ENCODE measurements at regions not wholly inside any gene's neighbourhood (a gene's known extent, or its start where the extent isn't known, plus 50 kb on each side); places are given as distances from the start of the nearest gene placed in this dataset.

- Histone ChIP-seq H3K27me3 (ENCODE audit: insufficient read depth, low read depth, severe bottlenecking) (no peaks in the 10 kb centered on the region), H3K9me3 (ENCODE audit: severe bottlenecking) (no peaks in the 10 kb centered on the region), H3K27ac (no peak overlapping the region), H3K36me3 (no peaks in the 10 kb centered on the region), H3K4me3 (ENCODE audit: low read depth, low read length) (no peak overlapping the region)
- no peak for DNase-seq
- TF ChIP-seq CTCF (IDR thresholded peaks at IDR 0.05; ENCODE audit: low read depth, low read length), result 0 out of 2 replicates have a peak, but pooled peaks have one; percentile 1
Observed at GRCh38 chr6:114407426-114408035, 64.7 kb upstream of the HS3ST5 start.

GRCh38 chr6:114404339-114404955, 61.6 kb upstream of the HS3ST5 start:
- DNase-seq, result no peak
- Histone ChIP-seq H3K4me3 (ENCODE audit: low read depth, low read length) (no peak overlapping the region), H3K9me3 (ENCODE audit: severe bottlenecking) (no peaks in the 10 kb centered on the region), H3K27ac (no peak overlapping the region), H3K27me3 (ENCODE audit: insufficient read depth, low read depth, severe bottlenecking) (no peaks in the 10 kb centered on the region), H3K36me3 (no peaks in the 10 kb centered on the region)
- no peak for TF ChIP-seq CTCF (IDR thresholded peaks at IDR 0.05; ENCODE audit: low read depth, low read length)

- TF ChIP-seq CTCF (IDR thresholded peaks at IDR 0.05; ENCODE audit: low read depth, low read length), result no peak
Observed at GRCh38 chr6:114403858-114404257, 61.0 kb upstream of the HS3ST5 start.

GRCh38 chr6:114398481-114398880, 55.7 kb upstream of the HS3ST5 start:
- Histone ChIP-seq H3K27me3 (ENCODE audit: insufficient read depth, low read depth, severe bottlenecking) (no peaks in the 10 kb centered on the region), H3K36me3 (no peaks in the 10 kb centered on the region), H3K4me3 (ENCODE audit: low read depth, low read length) (no peak overlapping the region), H3K9me3 (ENCODE audit: severe bottlenecking) (no peaks in the 10 kb centered on the region), H3K27ac (no peak overlapping the region)
- no peak for TF ChIP-seq CTCF (IDR thresholded peaks at IDR 0.05; ENCODE audit: low read depth, low read length)
- DNase-seq, result no peak

More at GRCh38 chr6:114403858-114404257, 61.0 kb upstream of the HS3ST5 start:
- DNase-seq, result no peak
- H3K4me3 ChIP-seq (ENCODE audit: low read depth, low read length), result no peak overlapping the region
- no peak overlapping the region for H3K27ac ChIP-seq
- H3K27me3 ChIP-seq (ENCODE audit: insufficient read depth, low read depth, severe bottlenecking), result no peaks in the 10 kb centered on the region
- no peaks in the 10 kb centered on the region for H3K36me3 ChIP-seq
- no peaks in the 10 kb centered on the region for H3K9me3 ChIP-seq (ENCODE audit: severe bottlenecking)

All from WERI-Rb-1 (cell line).